DMS53 (cell line): ENCODE measurements at regions not wholly inside any gene's neighbourhood (a gene's known extent, or its start where the extent isn't known, plus 50 kb on each side); places are given as distances from the start of the nearest gene placed in this dataset.
A peak's percentile ranks its signal among the peaks of the same experiment; 100 is the strongest.

Source experiments
- DNase-seq: peaks from one replicate; lab custom pipeline; 2025; lab: John Stamatoyannopoulos, UW

GRCh38 chr3:115470254-115470653 is 153.1 kb upstream of the GAP43 start:
- DNase-seq, result peak; percentile 16

- DNase-seq, result no peak
Observed at GRCh38 chr3:115475178-115476041, 147.9 kb upstream of the GAP43 start.

GRCh38 chr3:115476472-115476871 is 146.8 kb upstream of the GAP43 start:
- DNase-seq, result no peak

GRCh38 chr3:115478359-115478758 is 145.0 kb upstream of the GAP43 start:
- no peak for DNase-seq

GRCh38 chr3:115486880-115487279 is 136.4 kb upstream of the GAP43 start:
- no peak for DNase-seq

- DNase-seq, result no peak
Observed at GRCh38 chr3:115487968-115488367, 135.3 kb upstream of the GAP43 start.

GRCh38 chr3:115488409-115488808 is 134.9 kb upstream of the GAP43 start:
- DNase-seq, result no peak

GRCh38 chr3:115494826-115495225 is 128.5 kb upstream of the GAP43 start:
- peak; percentile 3 for DNase-seq

GRCh38 chr3:115498421-115498820 is 124.9 kb upstream of the GAP43 start:
- no peak for DNase-seq

- DNase-seq, result no peak
Observed at GRCh38 chr3:115498898-115499297, 124.4 kb upstream of the GAP43 start.

GRCh38 chr3:115499666-115500065 is 123.6 kb upstream of the GAP43 start:
- DNase-seq, result no peak

GRCh38 chr3:115500795-115501194 is 122.5 kb upstream of the GAP43 start:
- no peak for DNase-seq

- DNase-seq, result no peak
Observed at GRCh38 chr3:115502128-115502527, 121.2 kb upstream of the GAP43 start.

- no peak for DNase-seq
Observed at GRCh38 chr3:115503394-115503793, 119.9 kb upstream of the GAP43 start.

- no peak for DNase-seq
Observed at GRCh38 chr3:115508562-115508961, 114.7 kb upstream of the GAP43 start.

GRCh38 chr3:115512565-115513415 is 110.5 kb upstream of the GAP43 start:
- peak; percentile 79 for DNase-seq

- peak; percentile 18 for DNase-seq
Observed at GRCh38 chr3:115513416-115513800, 109.9 kb upstream of the GAP43 start.

GRCh38 chr3:115517457-115518050 is 105.8 kb upstream of the GAP43 start:
- no peak for DNase-seq

GRCh38 chr3:115518100-115518852 is 105.0 kb upstream of the GAP43 start:
- DNase-seq, result peak; percentile 26

- no peak for DNase-seq
Observed at GRCh38 chr3:115520241-115520640, 103.1 kb upstream of the GAP43 start.

GRCh38 chr3:115520651-115521245 is 102.6 kb upstream of the GAP43 start:
- DNase-seq, result no peak

- DNase-seq, result no peak
Observed at GRCh38 chr3:115523458-115523857, 99.9 kb upstream of the GAP43 start.
